HG03139 (cell line): ENCODE measurements at regions not wholly inside any gene's neighbourhood (a gene's known extent, or its start where the extent isn't known, plus 50 kb on each side); places are given as distances from the start of the nearest gene placed in this dataset.

Experiments
- ATAC-seq: cut with Tn5 transposase; IDR thresholded peaks from one replicate; pipeline ENCODE4 v1.9.1; 2021; ENCODE audit not compliant: unreplicated experiment

DNA sequence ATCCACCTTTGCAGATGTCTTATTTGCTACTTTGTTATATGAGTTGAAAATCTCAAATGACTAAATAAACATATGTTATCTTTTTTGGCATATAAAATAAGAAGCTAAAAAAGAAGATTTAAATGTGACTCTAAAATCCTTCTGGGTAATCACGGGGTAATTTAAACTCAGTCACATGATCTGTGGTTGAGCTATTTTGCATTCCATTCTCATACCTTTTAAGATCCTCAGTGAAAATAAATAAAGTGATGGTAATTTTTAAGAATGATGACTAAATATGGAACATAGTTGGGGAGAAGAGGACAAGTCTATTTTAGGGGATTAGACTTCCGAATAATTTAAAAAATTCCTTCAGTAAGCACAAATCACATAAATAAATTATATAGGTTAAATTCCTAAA, 1076.8 kb downstream of the TUSC7 start:
- ATAC-seq = no peak

- ATAC-seq = no peak
Observed at GRCh38 chr3:117788061-117788460, 1078.5 kb downstream of the TUSC7 start.

DNA sequence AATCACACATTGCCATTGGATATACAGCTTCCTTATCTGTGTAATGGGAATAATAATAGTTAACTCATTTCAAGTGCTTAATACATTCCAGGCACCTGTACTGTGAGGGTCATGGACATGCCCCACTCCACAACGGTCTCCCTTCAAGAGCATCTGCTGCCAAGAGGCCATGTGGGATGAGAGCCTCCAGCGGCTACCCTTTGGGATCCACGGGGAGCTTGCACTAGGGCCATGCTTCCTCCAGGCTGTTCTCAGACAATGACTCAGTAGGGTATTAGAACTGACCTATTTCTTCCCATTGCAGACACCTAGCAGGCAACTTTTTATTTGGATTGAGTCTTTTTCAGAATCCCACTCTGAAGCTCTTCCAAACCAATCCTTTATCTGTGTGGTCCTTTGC, 1078.9 kb downstream of the TUSC7 start:
- ATAC-seq = no peak

GRCh38 chr3:117790235-117790987, 1080.8 kb downstream of the TUSC7 start:
- ATAC-seq = no peak

GRCh38 chr3:117793622-117794265, 1084.2 kb downstream of the TUSC7 start:
- no peak for ATAC-seq

DNA sequence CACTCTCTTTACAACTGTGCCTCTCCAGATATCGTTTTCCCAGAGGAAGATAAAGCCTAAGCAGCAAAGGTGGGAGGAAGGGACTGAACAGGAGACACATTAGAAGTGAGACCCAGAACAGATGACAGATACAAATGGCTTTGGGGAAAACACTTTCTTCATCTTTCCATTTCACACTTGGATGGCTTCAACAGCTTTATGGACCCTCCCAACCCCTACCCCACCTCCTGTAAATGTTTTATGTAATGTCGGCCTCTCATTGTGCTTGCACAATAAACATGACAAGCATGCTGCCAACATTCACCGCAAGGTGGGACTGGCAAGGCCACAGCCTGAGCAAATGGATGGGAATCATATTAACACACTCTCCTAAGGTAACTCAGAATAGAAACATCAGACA, 1088.6 kb downstream of the TUSC7 start:
- no peak for ATAC-seq

DNA sequence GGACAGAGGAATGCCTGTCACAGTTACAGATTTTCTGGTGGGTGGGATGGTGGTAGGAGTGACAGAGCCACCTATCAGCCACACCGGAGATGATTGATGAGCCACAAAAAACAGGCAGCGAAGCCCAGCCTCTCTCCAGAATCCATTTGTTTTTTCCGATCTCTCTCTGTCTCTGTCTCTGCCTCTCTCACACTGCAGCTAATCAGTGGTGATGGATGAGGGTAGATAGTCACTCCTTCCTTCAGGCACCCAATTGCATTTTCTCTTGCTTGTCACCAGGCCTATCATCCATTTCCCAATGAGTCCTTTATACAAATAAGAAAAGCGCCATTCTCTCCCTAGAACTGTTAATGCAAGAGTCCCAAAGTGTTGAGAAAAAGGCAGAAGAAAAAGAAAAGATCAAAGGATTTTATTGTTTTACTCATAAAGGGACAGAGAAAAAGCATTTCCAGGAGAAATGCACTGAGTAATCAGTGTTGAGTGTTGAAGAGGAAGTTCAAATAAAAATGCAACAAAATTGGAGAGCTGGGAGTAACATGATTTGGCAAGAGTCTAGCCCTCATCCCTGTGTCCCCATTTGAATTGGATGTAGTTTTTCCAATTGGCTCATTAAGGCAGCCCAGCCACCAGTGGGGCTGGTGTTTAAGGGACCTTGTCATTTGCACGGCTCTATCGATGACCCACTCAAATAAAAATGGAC, 1089.3 kb downstream of the TUSC7 start:
- ATAC-seq = no peak

DNA sequence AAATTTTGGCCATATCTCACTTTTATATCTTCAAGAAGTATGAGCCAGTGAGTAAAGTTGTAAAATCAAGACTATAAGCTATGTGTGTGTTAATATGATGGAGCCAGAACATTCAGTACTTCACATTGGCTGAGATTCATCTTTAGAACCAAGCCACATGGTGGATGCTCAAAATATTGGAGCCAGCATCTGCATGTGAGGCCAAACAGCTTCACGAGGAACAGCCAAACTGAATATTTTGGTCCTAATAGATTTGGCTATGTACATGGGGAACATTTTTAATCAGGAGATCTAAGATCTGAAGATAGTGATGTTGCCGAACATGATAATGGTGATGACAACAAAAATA, 1089.8 kb downstream of the TUSC7 start:
- no peak for ATAC-seq

- ATAC-seq = no peak
Observed at GRCh38 chr3:117801912-117802239, 1092.3 kb downstream of the TUSC7 start.

DNA sequence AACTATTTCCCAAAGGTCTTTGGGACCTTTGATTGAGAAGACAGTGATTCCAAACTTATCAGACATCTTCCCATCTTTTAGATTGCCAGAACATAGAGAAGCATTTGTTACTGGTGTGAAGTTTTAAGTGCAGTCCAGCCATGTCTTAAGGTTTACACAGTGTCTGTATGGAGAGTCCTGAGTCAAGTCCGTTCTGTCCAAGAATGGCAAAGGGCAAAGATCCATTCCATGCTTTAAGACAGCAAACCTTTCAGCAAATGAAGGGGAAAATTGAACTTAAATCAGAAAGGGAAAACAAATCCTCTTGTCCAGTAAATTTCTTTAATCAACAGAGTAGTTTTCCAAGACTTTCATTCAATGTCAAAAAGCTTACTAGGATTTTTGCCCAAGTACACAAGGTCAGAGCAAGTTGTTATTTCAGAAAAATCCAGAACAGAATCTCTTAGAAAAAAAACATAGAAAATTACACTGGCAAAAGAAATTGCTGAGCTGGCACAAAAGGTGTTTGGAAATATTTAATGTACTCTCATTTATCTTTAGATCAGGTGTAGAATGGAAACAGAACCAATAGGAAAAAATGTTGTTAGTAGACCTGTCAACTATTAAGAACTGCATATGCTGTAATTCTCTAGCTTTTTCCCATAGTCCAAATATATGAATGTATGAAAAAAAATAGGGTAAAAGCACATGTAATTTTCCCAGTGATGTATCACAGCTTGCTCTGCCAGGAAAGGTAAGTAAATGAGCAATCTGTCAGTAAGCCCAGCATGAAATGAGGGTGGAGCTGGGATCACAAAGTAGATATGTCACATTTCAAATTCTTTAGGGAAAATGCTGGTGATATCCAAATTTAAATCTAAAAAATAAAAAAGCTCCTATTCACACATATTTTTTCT, 1099.9 kb downstream of the TUSC7 start:
- ATAC-seq = no peak

GRCh38 chr3:117811786-117812185, 1102.2 kb downstream of the TUSC7 start:
- ATAC-seq = no peak

- ATAC-seq = no peak
Observed at GRCh38 chr3:117814975-117815374, 1105.4 kb downstream of the TUSC7 start.

DNA sequence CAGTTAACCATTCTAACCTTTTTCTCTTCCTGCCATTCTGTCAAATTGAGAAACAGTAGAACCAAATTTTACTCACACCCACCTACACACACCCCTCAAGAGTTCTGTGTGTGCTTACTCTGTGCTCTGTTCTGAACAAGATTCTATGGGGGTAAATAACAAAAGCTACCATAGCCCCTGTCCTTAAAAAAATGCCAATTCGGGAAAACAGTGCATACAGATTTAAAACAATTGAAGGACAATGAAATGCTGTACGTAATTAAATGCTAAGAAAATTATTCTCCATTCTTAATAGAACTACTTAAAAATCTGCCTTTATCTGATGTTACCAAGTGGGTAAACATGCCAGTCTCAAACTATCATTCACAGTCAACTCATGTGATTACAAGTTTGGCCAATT, 1107.5 kb downstream of the TUSC7 start:
- ATAC-seq = no peak

- no peak for ATAC-seq
Observed at GRCh38 chr3:117818592-117818991, 1109.0 kb downstream of the TUSC7 start.

DNA sequence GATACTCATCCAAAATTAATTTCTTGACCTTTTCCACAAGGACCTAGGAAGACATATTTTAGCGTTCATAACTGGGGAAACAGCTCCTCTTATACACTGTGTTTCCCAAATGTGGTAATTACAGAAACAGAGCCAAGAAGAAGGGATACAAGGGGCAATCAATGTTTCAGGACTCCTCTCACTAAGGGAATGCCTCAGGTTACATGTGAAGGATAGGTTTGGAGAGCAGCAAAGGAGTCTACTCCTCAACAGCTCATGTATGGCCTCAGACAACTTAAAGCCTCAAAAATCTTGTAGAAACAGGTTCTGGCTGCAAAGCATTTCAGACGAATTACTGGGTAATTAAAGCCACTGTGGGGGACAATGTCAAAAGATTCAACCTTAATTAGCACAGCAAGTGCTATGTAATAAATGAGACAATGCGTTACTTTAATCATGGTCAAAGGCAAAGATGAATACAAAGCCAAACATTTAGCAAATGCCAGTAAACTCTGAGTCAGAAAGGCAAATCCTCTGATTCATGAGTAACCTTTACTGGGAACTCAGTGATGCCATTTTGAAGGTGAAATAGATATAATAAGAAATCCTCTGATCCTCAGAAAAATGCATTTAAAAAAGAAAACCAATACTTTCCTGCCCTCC, 1111.2 kb downstream of the TUSC7 start:
- no peak for ATAC-seq

DNA sequence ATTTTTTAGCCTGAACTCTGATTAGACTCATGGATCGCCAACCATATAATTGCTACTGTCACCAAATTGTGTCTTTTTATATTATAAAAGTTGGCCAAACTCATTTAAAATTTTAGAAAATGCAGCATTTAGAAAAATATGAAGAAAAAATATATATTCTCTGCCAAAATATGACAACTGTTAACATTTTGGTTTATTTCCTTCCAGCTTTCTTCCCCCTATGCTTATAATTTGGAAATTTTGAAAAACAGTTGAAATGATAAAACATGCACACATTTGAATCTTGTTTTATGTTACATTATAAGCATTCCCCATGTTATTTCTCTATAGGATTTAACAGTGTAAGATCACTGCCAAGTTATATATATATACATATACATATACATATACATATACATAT, 1112.8 kb downstream of the TUSC7 start:
- ATAC-seq = no peak

DNA sequence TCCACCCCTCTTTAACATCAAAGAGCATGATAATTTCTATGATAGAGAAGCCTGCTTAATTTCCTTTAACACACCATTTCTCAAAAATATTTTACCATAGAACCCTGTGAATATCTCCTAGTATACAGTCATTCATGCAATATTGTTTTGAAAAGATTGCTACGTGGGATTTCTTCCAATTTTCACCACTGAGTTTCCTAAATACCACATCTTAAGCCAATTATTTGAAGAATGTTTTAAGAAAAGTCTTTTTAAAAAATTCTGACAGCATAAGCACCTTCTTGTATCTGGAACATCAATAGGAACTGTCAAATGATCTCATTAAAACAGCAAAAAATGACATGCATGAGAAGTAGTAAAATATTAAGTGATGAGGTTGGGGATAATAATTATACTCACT, 1126.7 kb downstream of the TUSC7 start:
- ATAC-seq = no peak

DNA sequence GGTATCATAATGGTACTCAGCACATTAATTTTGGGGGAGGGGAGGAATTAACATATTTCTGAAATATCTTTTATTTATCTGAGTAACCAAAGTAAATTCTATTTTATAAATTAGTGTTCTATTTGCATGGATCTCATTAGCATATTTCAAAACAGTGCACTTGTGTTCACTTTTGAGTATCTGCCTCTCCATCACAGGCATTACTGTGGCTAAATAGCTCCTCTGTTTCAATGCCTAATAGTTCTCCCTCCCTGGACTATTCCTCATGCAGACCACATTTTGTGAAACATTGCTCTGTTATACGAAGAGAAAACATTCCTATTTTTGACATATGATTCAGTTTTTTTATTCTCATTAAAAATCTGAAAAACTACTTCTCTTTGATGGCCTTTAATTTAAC, 1127.8 kb downstream of the TUSC7 start:
- ATAC-seq = no peak

- no peak for ATAC-seq
Observed at GRCh38 chr3:117842086-117842485, 1132.5 kb downstream of the TUSC7 start.

GRCh38 chr3:117843356-117843755, 1133.8 kb downstream of the TUSC7 start:
- ATAC-seq = no peak

DNA sequence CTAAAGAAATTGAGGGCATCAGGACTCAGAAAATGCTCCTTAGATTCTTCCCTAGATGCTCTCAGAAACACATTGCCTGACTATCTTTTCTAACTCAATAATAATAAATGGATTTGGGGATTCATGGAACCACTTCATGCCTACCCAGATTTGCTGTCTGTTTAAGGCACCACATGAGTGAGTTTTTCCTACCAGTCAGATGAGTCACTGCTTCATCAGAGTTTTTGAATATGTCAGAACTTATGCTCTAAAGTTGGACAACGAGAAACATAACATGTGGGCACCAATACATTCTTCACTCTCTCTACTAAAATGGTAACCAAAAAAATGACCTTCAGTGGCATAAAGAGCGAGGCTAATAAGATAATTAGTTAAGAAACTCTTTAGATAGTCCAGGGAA, 1135.1 kb downstream of the TUSC7 start:
- ATAC-seq = no peak
